ENCODE measurements at regions not wholly inside any gene's neighbourhood (a gene's known extent, or its start where the extent isn't known, plus 50 kb on each side); places are given as distances from the start of the nearest gene placed in this dataset.
"Not testable (repeated sequence)": the region's sequence is repeated elsewhere in the genome, so short reads cannot be mapped to it uniquely, and the experiment has no call there.

DNA sequence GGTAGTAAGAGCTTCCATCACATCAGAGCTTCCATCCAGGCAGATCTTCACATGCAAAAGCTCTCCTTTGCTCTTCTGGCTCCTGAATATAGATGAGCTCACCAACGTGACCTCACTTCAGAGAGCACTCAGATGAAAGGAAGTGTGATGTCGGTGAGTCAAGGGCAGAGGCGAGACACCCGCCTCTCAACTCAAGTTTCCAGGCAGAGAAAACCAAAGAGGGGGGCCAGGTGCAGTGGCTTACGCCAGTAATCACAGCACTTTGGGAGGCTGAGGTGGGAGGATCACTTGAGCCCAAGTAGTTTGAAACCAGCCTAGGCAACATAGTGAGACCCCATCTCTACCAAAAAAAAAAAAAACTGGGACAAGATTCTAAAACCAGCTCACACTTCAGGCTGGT is 126.9 kb downstream of the DUSP6 start:
- no peak for TF ChIP-seq EP300 (IDR thresholded peaks at IDR 0.05)
- TF ChIP-seq, protein P1, sequence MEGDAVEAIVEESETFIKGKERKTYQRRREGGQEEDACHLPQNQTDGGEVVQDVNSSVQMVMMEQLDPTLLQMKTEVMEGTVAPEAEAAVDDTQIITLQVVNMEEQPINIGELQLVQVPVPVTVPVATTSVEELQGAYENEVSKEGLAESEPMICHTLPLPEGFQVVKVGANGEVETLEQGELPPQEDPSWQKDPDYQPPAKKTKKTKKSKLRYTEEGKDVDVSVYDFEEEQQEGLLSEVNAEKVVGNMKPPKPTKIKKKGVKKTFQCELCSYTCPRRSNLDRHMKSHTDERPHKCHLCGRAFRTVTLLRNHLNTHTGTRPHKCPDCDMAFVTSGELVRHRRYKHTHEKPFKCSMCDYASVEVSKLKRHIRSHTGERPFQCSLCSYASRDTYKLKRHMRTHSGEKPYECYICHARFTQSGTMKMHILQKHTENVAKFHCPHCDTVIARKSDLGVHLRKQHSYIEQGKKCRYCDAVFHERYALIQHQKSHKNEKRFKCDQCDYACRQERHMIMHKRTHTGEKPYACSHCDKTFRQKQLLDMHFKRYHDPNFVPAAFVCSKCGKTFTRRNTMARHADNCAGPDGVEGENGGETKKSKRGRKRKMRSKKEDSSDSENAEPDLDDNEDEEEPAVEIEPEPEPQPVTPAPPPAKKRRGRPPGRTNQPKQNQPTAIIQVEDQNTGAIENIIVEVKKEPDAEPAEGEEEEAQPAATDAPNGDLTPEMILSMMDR (IDR thresholded peaks at IDR 0.05) = no peak
- TF ChIP-seq POLR2A (IDR thresholded peaks at IDR 0.05) = no peak
- H3K36me3 ChIP-seq = no peaks in the 10 kb centered on the region
- H3K27me3 ChIP-seq = no peaks in the 10 kb centered on the region
- no peak overlapping the region for H3K27ac ChIP-seq
- 75 to 79% (median 77%) methylated on average over 5 of the region's 5 CpGs for WGBS, 3 donors
- no peak for DNase-seq
- H3K9me3 ChIP-seq = no peaks in the 10 kb centered on the region
- peaks cover 4% of the 10 kb centered on the region for H3K4me1 ChIP-seq (ENCODE audit: insufficient read depth)
- no peak overlapping the region for H3K4me3 ChIP-seq
- intact Hi-C loops (cut with DNase I) = no loop called here

DNA sequence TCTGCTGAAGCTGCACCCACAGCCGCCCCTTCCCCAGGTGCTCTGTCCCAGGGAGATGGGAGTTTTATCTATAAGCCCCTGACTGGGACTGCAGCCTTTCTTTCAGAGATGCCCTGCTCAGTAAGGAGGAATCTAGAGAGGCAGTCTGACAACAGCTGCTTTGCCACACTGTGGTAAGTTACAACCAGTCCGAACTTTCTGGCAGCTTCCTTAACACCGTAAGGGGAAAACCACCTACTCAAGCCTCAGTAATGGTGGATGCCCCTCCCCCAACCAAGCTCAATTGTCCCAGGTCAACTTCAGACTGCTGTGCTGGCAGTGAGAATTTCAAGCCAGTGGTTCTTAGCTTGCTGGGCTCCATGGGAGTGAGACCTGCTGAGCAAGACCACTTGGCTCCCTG is 129.7 kb downstream of the DUSP6 start:
- WGBS, 3 donors = 84 to 92% (median 86%) methylated on average over 3 of the region's 3 CpGs
- H3K9me3 ChIP-seq; H3K4me3 ChIP-seq; H3K4me1 ChIP-seq (ENCODE audit: insufficient read depth); intact Hi-C loops (cut with DNase I); DNase-seq; H3K27me3 ChIP-seq; H3K36me3 ChIP-seq; H3K27ac ChIP-seq: not testable (repeated sequence)

DNA sequence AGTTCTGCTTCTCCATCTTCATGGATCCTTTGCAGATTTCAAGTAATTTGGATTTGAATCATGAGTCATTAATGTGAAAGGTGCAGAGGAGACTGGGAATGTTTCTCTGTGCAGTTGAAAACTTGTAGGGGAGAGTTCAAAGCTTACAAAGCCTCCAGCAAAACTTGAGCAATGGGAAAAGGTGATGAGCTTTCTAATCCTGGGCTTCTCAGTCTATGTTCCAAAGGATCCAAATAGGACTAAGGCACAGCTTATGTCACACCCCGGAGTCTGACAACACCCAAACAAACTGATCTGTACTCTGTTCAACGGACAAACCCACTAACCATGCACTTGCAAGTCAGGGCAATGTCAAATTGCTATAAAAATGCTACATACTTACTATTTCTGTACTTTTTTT is 134.8 kb downstream of the DUSP6 start:
- H3K4me3 ChIP-seq = no peak overlapping the region
- no peak for DNase-seq
- no peaks in the 10 kb centered on the region for H3K36me3 ChIP-seq
- no peaks in the 10 kb centered on the region for H3K4me1 ChIP-seq (ENCODE audit: insufficient read depth)
- 85 to 93% (median 90%) methylated on average over 2 of the region's 2 CpGs for WGBS, 3 donors
- TF ChIP-seq, protein P1 (IDR thresholded peaks at IDR 0.05) = no peak
- TF ChIP-seq POLR2A (IDR thresholded peaks at IDR 0.05) (no peak), EP300 (IDR thresholded peaks at IDR 0.05) (no peak)
- no peak overlapping the region for H3K27ac ChIP-seq
- no peaks in the 10 kb centered on the region for H3K9me3 ChIP-seq
- H3K27me3 ChIP-seq = no peaks in the 10 kb centered on the region
- intact Hi-C loops (cut with DNase I) = no loop called here

DNA sequence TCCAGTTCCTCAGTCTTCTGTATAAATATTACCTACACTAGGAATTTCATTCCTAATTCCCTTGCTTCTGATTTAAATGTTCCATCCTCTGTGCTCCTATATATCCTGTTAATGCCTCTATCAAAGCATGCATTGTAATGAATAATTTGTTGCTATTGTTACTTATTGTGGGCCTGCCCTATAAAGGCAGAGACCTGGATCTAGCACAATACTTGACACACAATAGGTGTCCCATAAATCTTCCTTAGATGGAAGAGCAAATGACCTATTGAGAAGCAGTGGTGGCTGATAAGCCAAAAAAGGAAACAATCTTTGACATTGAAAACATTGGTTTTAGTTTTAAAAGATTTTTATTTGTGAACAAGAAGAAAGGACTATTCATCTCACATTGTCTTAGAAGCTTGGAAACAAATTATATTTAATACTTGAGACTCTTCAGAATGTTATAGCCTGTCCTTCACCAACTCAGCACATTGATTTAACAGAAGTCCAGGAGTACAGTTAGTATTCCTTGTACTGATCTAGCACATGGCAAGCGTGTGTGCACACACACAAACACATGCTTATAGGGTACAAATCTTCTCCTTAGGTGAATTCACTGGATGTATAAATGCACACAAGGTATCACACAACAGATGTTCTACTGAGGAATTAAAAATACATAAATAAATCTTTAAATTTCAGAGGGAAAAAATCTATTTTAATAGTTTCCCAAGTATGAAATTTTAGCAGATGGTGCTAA is 135.9 kb downstream of the DUSP6 start:
- Histone ChIP-seq H3K27me3 (no peaks in the 10 kb centered on the region), H3K9me3 (no peaks in the 10 kb centered on the region), H3K4me1 (ENCODE audit: insufficient read depth) (no peaks in the 10 kb centered on the region), H3K36me3 (no peaks in the 10 kb centered on the region), H3K4me3 (no peak overlapping the region), H3K27ac (no peak overlapping the region)
- TF ChIP-seq, protein P1 (IDR thresholded peaks at IDR 0.05) = no peak
- no peak for TF ChIP-seq POLR2A (IDR thresholded peaks at IDR 0.05)
- intact Hi-C loops (cut with DNase I) = no loop called here
- WGBS, 3 donors = 95 to 97% (median 95%) methylated on average over 1 of the region's 1 CpG
- DNase-seq = no peak

DNA sequence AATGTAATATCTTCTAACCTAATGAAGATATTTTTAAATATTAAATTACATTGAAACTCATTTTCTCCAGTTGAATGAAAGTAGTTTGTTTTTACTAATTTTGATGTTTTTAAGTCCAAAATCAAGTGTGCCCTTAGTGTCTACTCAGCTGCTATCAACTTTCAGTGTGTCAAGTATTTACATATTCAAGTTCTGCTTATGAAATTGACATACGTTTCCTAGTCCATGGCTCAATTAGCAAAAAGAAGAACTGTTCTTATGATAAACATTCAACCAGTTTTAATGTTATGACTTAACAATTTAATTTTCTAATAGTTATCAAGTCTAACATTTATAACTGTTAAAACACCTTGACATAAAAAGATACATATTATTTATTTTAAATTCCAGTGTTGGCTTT is 137.1 kb downstream of the DUSP6 start:
- Histone ChIP-seq H3K9me3 (no peaks in the 10 kb centered on the region), H3K36me3 (no peaks in the 10 kb centered on the region), H3K4me1 (ENCODE audit: insufficient read depth) (no peaks in the 10 kb centered on the region), H3K27ac (no peak overlapping the region), H3K4me3 (no peak overlapping the region), H3K27me3 (no peaks in the 10 kb centered on the region)
- intact Hi-C loops (cut with DNase I) = no loop called here
- DNase-seq = no peak
- TF ChIP-seq, protein P1 (IDR thresholded peaks at IDR 0.05) = no peak
- TF ChIP-seq POLR2A (IDR thresholded peaks at IDR 0.05) (no peak), EP300 (IDR thresholded peaks at IDR 0.05) (no peak)
- WGBS, 3 donors = 72 to 91% (median 78%) methylated on average over 1 of the region's 1 CpG

All from ovary (tissue), 7 donors.